Endothelial cell of umbilical vein (primary cell): ENCODE measurements at regions not wholly inside any gene's neighbourhood (a gene's known extent, or its start where the extent isn't known, plus 50 kb on each side); places are given as distances from the start of the nearest gene placed in this dataset.

ENCODE experiments used
- BruUV-seq: library from RNA; stranded (reverse); fragments of 400-500 nt; replicated peaks from 2 replicates; lab custom pipeline; 2021; lab: Mats Ljungman, UMichigan
- CTCF ChIA-PET: fragments of 300-600, 350-600 bp; sonication (Branson Sonifier 250); formaldehyde crosslinking; loops from one replicate; lab custom pipeline; 2021; ENCODE audit warnings: antibody characterized with exemption, inconsistent platforms; lab: Charles Lee
- POLR2A ChIA-PET: fragments of 300-600, 350-600 bp; sonication (Branson Sonifier 250); formaldehyde crosslinking; loops from one replicate; lab custom pipeline; 2021; ENCODE audit warnings: antibody characterized with exemption, inconsistent platforms; lab: Charles Lee
- DNase-seq: peaks from one replicate; pipeline ENCODE4 v3.0.0-alpha.2; 2011; ENCODE audit warnings: low read depth, low spot score
- FAIRE-seq: peaks from 2 replicates; lab custom pipeline; 2011; peaks lifted over from hg19 to GRCh38; lab: Jason Lieb, UNC
- H2AFZ ChIP-seq: 2 replicates; pipeline ENCODE4 v1.6.0; 2012; ENCODE audit warnings: low read depth, low read length, control low read depth, inconsistent platforms
- H3K27ac ChIP-seq: 2 replicates; pipeline ENCODE4 v1.5.1; 2011; ENCODE audit warnings: low read depth, mild to moderate bottlenecking, control low read depth, low read length, moderate library complexity; ENCODE audit not compliant: insufficient read depth
- H3K27me3 ChIP-seq, 2 experiments: 2 replicates each; pipeline versions ENCODE4 v1.6.0 to v1.6.1; 2011; ENCODE audit warnings: low read length in 2 of 2, mixed read lengths in 1 of 2; ENCODE audit not compliant: control insufficient read depth in 2 of 2, insufficient read depth in 2 of 2
- H3K36me3 ChIP-seq, 2 experiments: 2 replicates in 1 of 2; 3 replicates in 1 of 2; pipeline ENCODE4 v1.5.1; 2011; ENCODE audit warnings: low read length in 2 of 2, mild to moderate bottlenecking in 1 of 2, moderate library complexity in 1 of 2; ENCODE audit not compliant: control insufficient read depth in 2 of 2, insufficient read depth in 2 of 2; ENCODE audit errors: extremely low read depth in 1 of 2
- H3K4me1 ChIP-seq: 3 replicates; pipeline ENCODE4 v1.5.1; 2011; ENCODE audit warnings: mild to moderate bottlenecking, low read length; ENCODE audit not compliant: control insufficient read depth, insufficient read depth; ENCODE audit errors: extremely low read depth
- H3K4me2 ChIP-seq: 2 replicates; pipeline ENCODE4 v1.6.1; 2011; ENCODE audit warnings: low read length, control low read depth, mixed read lengths; ENCODE audit not compliant: insufficient read depth
- H3K4me3 ChIP-seq, 3 experiments: fragments of 200-600 bp in 1 of 3; sonication (generic), shearing (Covaris generic) in 1 of 3; replicated peaks in 1 of 3; 2 replicates each; pipeline ENCODE4 v1.5.1; 2011 to 2016; ENCODE audit warnings: control low read depth in 3 of 3, low read length in 3 of 3, mild to moderate bottlenecking in 2 of 3, inconsistent platforms in 1 of 3, low read depth in 1 of 3, moderate library complexity in 1 of 3; ENCODE audit not compliant: insufficient read depth in 1 of 3
- H3K79me2 ChIP-seq: 2 replicates; pipeline ENCODE4 v1.6.0; 2012; ENCODE audit warnings: low read length, inconsistent platforms; ENCODE audit not compliant: control insufficient read depth, insufficient read depth
- H3K9ac ChIP-seq: replicated peaks from 2 replicates; pipeline ENCODE3; 2011; ENCODE audit warnings: low read length, control low read depth; ENCODE audit not compliant: insufficient read depth; ENCODE audit errors: extremely low read depth
- H3K9me1 ChIP-seq: replicated peaks from 3 replicates; pipeline ENCODE4 v1.6.0; 2011; ENCODE audit warnings: mild to moderate bottlenecking, low read length; ENCODE audit not compliant: control insufficient read depth, insufficient read depth; ENCODE audit errors: extremely low read depth
- H3K9me3 ChIP-seq: replicated peaks from 2 replicates; pipeline ENCODE4 v1.5.1; 2012; ENCODE audit warnings: low read length, inconsistent platforms; ENCODE audit not compliant: control insufficient read depth, insufficient read depth
- H4K20me1 ChIP-seq: replicated peaks from 2 replicates; pipeline ENCODE3; 2011; ENCODE audit warnings: mild to moderate bottlenecking, low read length; ENCODE audit not compliant: control insufficient read depth, insufficient read depth; ENCODE audit errors: extremely low read depth
- CTCF ChIP-seq, 2 donors: IDR thresholded peaks; 1 replicate in 1 of 2; 2 replicates in 1 of 2; pipeline ENCODE4 v1.5.1; 2011; ENCODE audit warnings: low read length in 2 of 2, mild to moderate bottlenecking in 2 of 2, moderate library complexity in 2 of 2, control low read depth in 1 of 2, inconsistent platforms in 1 of 2, low read depth in 1 of 2; ENCODE audit not compliant: insufficient read depth in 1 of 2; ENCODE audit errors: extremely low read depth in 1 of 2
- EZH2 ChIP-seq: IDR thresholded peaks from 2 replicates; pipeline ENCODE4 v1.6.1; 2012; ENCODE audit warnings: borderline replicate concordance, low read depth, mild to moderate bottlenecking, moderate library complexity, low read length, inconsistent platforms; ENCODE audit not compliant: severe bottlenecking
- FOS ChIP-seq: IDR thresholded peaks from 2 replicates; pipeline ENCODE4 v1.6.1; 2011; ENCODE audit warnings: mild to moderate bottlenecking, low read length, moderate library complexity, borderline replicate concordance; ENCODE audit not compliant: insufficient read depth
- GATA2 ChIP-seq: IDR thresholded peaks from 2 replicates; pipeline ENCODE4 v1.7.0; 2011; ENCODE audit warnings: low read depth, mild to moderate bottlenecking, moderate library complexity, mixed read lengths, low read length; ENCODE audit not compliant: insufficient read length, insufficient read depth
- JUN ChIP-seq: IDR thresholded peaks from 2 replicates; pipeline ENCODE4 v1.6.1; 2011; ENCODE audit warnings: borderline replicate concordance, low read depth; ENCODE audit not compliant: insufficient read length, insufficient read depth
- MAX ChIP-seq: IDR thresholded peaks from 2 replicates; pipeline ENCODE4 v1.6.1; 2011; ENCODE audit not compliant: insufficient read depth, insufficient read length
- MYC ChIP-seq: IDR thresholded peaks from one replicate; pipeline ENCODE4 v1.6.1; 2011; ENCODE audit warnings: mild to moderate bottlenecking, low read depth, low read length
- POLR2A ChIP-seq: IDR thresholded peaks from 2 replicates; pipeline ENCODE4 v1.6.1; 2012; ENCODE audit warnings: low read depth, mild to moderate bottlenecking, control low read depth, low read length
- POLR2AphosphoS5 ChIP-seq: IDR thresholded peaks from 2 replicates; pipeline ENCODE4 v1.6.1; 2012; ENCODE audit warnings: low read depth, mild to moderate bottlenecking, control low read depth, low read length, moderate library complexity; ENCODE audit not compliant: insufficient read depth
- dilution Hi-C: fragments of 300-500 bp; cut with MboI; formaldehyde crosslinking; loops from one replicate; pipeline ENCODE4 v1.15.0; 2019; ENCODE audit warnings: low sequenced_read_pairs; ENCODE audit not compliant: extremely low pct_ligation_motif_present
- intact Hi-C: fragments of 100-400 bp; cut with micrococcal nuclease; formaldehyde crosslinking; loops from one replicate; pipeline ENCODE4 v1.10.0; 2022

GRCh38 chr18:44543387-44543786 is 137.3 kb upstream of the SETBP1 start:
- Histone ChIP-seq H3K27me3 (no peaks in the 10 kb centered on the region), H3K9ac (no peak overlapping the region), H3K27ac (no peak overlapping the region), H2AFZ (no peak overlapping the region), H3K4me2 (no peak overlapping the region), H3K9me1 (no peaks in the 10 kb centered on the region), H4K20me1 (no peaks in the 10 kb centered on the region), H3K4me3 (no peak overlapping the region), H3K4me1 (no peaks in the 10 kb centered on the region), H3K79me2 (no peaks in the 10 kb centered on the region), H3K9me3 (no peaks in the 10 kb centered on the region), H3K36me3 (no peaks in the 10 kb centered on the region)
- DNase-seq: no peak
- intact Hi-C loops (no loop called here), dilution Hi-C loops (no loop called here)
- TF ChIP-seq FOS (no peak), MYC (no peak), CTCF (IDR thresholded peaks at IDR 0.05; ENCODE audit: extremely low read depth in 1 of 2, insufficient read depth in 1 of 2, low read depth in 1 of 2, low read length in 2 of 2) (no peak), POLR2AphosphoS5 (no peak), GATA2 (no peak), EZH2 (no peak), JUN (no peak), POLR2A (no peak), MAX (no peak)
- no TSS peak for BruUV-seq
- ChIA-PET POLR2A (no interaction called here), CTCF (interaction anchor here (1.7 kb wide), 1 partner anchor 10 kb away, joined by 3 read pairs; no protein-coding TSS in a partner anchor)
- no peak for FAIRE-seq
